ENCODE measurements at regions not wholly inside any gene's neighbourhood (a gene's known extent, or its start where the extent isn't known, plus 50 kb on each side); places are given as distances from the start of the nearest gene placed in this dataset.
"Not testable (repeated sequence)": the region's sequence is repeated elsewhere in the genome, so short reads cannot be mapped to it uniquely, and the experiment has no call there.

GRCh38 chr5:51034222-51034901 lies 348.9 kb upstream of the ISL1 start:
- no peak for DNase-seq

GRCh38 chr5:51039424-51040329 lies 343.6 kb upstream of the ISL1 start:
- DNase-seq = no peak

GRCh38 chr5:51043745-51044144 lies 339.5 kb upstream of the ISL1 start:
- DNase-seq = no peak

DNA sequence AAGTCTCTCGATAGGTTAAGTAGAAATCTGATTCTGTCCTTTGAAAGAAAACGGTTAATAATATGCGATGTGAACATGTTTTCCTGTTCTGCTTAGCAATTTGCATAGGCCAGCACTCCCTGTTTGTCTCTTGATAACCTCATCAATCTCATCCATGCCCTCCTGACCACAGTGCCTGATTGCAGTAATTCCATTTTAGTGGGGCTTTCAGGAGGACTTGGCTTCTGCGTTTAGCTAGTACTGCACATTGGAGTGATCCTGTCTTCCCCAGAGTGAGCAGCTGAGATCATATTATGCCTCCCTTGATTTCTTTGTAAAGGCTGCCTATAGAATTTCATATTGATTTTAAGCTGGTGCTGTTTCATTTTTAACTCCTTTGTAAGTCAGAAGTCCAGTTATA lies 335.9 kb upstream of the ISL1 start:
- no peak for DNase-seq

DNA sequence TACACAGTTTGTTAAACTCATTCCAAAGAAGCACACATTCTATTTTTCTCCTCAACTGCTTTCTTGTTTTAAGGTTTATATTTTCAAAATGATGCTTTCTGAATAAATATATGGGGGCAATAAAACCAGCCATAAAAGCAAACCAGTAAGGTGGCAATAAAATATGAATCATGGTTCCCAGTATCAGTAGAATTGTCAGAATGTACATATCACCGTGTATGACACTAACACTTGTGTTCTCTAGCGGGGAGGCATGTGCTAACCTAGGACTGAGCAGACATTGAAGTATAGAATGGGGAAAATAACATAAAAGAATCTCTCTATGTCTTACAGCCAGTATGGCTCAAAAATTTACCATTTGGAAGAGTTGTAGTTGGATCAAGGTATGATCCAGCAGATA lies 329.9 kb upstream of the ISL1 start:
- DNase-seq = no peak

GRCh38 chr5:51060953-51061352 lies 322.3 kb upstream of the ISL1 start:
- no peak for DNase-seq

GRCh38 chr5:51072937-51073336 lies 310.3 kb upstream of the ISL1 start:
- no peak for DNase-seq

- DNase-seq = no peak
Observed at GRCh38 chr5:51082741-51083140, 300.5 kb upstream of the ISL1 start.

DNA sequence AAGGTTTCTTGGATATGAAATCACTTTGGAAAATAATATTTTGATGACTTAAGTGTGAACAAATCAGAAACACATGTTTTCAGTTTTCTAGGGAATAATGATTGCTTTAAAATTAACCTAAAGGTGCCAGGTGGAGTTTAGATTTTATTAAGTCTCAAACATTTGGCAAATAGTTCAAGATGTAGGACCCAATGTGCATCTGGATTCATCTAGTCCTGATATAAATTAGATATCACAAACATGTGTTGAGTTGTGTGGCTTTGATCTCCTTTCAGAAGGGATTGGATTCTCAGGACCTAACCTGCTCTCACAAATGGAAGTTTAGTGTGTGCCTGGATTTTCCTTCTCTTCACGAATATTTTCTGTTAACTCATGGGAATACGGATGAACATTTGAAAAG lies 291.4 kb upstream of the ISL1 start:
- no peak for DNase-seq

DNA sequence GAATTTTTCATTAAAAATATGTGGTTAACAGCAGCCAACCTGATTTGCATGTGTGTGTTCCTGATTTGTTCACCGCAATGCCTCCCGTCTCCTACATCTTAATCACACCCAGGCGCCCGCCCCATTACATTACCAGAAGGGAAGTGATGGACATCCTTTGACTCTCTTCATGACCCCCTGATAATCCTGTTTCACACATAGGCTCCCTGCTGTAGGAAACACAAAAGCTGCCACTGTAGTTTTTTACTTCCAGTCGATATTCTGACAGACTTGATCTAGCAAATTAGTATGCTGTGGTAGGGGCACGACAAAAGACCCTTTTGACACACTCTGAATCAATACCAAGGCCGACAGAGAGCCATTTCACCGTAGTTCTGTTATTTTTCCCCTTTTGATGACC lies 287.8 kb upstream of the ISL1 start:
- no peak for DNase-seq

DNA sequence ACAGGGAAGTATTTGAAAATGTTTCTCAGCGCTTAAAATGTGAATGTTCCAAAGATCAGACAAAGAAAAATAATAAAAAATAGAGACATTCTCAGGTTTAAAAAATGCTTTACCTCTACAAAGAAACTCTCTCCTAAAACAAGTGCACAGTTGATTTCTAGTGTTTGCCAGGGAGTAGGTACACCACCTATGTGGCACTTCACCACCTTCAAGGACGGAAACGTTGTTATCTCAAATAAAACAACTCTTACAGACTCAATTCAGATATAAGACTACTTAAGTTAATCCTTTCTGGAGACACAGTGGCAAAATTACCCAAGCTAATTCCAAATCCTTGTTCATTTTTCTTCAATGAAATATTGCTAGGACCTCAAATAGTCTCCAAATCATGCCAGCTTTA lies 286.4 kb upstream of the ISL1 start:
- no peak for DNase-seq

DNA sequence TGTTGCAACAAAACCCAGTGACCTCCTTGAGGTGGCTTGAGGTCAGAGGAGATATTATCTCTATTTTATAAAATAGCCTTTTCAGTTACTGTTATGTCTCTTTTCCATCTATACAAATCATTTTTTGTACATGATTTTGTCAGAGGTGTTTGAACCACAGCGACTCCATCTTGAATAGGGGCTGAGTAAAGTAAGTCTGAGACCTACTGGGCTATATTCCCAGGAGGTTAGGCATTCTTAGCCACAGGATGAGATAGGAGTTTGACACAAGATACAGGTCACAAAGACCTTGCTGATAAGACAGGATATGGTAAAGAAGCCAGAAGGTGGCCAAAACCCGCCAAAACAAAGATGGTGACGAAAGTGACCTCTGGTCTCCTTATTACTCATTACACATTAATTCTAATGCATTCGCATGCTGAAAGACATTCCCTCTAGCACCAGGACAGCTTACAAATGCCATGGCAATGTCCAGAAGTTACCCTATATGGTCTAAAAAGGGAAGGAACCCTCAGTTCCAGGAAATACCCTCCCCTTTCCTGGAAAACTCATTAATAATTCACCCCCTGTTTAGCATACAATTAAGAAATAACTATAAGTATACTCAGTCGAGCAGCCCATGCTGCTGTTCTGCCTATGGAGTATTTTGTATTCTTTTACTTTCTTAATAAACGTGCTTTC lies 283.9 kb upstream of the ISL1 start:
- DNase-seq = no peak

DNA sequence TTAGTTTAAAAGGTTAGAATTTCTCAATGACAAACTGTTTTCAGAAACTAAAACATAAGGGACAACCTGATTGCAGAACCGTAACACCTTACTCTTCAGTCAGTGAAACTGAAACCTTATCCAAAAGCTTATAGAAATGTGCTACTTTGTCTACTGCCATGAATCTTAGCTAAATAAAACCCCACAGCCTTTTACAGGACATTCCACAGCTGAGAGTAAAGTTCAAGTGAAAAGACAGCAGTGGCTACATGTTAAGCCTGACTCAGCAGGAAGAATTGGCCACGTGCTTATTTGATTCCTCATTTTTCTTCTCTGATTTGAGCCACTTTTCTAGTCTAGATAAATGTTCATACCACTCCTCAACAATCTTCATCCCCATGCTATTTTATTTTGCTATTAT lies 278.7 kb upstream of the ISL1 start:
- no peak for DNase-seq

DNA sequence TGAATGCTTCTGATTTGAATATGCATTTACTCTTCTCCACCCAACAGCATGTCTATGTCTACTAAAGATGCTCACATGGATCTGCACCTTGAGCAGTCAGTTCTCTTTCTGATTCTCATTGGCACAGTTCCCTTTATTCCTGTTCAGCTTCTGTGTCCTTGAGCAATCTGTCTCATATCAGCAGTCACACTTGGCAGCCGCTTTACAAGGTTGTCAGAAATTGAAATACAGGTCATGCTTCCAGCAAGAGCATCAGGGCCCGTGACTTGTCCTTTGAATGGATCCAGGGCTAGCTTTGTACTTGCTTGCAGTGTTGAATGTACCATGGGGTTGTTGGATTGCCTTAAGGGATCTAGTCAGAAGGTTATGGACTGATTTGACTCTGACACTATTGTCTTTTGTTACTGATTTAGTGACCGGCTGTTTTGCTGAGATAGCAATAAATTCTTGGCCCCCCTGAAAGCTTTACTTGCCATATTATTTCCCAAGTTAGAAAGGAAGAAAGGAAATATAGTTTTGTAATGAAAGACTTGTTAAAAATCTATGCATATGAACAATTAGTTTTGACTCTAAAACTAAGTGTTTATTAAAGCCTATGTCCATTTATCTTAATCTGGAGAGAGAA lies 273.4 kb upstream of the ISL1 start:
- DNase-seq = no peak

GRCh38 chr5:51131266-51131665 lies 252.0 kb upstream of the ISL1 start:
- DNase-seq = no peak

DNA sequence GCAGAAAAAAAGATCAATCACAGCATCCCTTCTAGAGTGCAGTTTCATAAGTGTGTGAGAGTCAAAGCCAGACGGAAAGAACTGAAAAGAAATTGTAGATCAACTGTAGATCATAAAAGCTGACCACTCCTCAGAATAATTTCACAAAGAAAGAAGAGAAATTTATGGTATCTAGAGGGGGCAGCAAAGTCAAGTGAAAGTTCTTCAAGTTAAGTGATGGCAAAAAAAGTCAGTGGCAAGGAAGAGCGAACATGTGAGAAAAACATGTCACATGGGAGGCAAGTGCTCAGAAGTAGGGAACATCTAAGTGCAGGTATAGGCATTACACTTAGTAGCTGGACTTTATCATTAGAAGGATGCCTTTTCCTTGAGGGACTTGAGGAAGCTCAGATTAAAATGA lies 245.1 kb upstream of the ISL1 start:
- DNase-seq = no peak

- no peak for DNase-seq
Observed at GRCh38 chr5:51148437-51148836, 234.8 kb upstream of the ISL1 start.

DNA sequence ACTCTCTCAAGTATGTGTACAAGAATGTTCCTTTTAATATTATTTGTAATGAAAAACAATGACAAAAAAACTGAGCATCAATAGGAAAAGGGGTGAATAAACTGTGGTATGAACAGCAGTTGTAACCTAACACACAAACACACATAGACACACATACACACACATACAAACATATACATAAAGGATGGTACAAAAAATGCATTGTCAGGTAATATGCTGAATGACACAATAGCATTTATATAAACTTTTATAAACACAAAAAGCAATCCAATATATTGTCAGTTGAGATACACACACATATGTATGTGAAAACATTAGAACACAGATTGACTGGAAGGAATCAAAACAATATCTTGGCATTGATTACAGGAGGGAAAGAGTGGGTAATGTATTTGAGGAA lies 227.0 kb upstream of the ISL1 start:
- DNase-seq = no peak

DNA sequence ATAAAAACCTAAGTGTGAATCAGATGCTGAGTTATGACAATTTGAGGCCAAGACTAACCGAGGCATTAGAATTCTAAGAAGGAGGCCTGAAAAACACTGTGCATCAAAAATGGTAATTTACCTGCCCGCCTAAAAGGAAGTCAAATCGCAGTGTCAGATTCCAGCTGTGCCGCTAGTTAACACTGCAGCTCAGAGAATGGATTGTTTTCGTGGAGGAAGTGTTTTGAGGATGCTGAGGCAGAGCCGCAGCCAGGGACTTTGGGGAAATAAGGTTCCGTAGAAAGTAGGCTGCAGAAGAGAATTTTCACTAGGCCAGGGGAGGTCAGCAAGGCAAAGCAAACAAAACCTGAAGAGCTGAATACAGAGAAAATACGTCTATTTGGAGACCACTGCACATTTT lies 226.4 kb upstream of the ISL1 start:
- no peak for DNase-seq

DNA sequence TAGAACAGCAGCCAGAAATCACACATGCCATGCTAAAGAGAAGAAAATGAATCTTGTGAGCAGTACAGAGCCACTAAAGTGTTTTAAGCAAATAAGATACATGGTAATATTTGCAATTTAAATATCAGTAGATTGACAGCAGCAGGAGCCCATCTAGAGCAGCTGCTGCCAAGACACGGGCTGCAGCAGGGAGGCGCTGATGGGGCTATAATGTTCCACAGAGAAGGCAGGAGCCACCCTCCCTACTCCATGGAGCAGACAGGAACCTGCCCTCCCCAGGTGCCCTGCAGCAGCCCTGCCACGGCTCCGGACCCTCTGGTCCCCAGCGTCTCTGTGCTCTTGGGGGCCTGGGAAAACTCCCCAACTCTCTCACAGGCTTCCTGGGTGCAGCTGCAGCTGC lies 224.1 kb upstream of the ISL1 start:
- DNase-seq = no peak

DNA sequence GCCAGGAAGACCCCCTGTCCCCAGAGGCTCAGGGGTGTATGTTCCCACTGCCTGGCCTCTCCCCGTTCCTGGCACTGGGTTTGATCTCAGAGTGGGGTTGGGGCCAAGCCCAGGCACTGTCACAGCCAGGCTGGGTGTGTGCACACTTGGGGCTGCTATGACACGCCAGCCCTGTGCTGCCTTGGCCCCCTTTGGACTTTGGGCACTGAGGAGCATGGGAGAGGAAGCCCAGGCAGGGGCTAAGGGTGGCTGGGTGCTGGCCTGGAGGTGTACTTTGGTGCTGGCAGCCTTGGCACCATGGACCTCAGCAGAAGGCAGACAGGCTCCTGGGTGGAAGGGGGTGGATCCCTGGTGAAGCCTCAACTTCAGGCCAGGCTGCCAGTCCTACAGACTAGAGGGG lies 223.6 kb upstream of the ISL1 start:
- no peak for DNase-seq

DNA sequence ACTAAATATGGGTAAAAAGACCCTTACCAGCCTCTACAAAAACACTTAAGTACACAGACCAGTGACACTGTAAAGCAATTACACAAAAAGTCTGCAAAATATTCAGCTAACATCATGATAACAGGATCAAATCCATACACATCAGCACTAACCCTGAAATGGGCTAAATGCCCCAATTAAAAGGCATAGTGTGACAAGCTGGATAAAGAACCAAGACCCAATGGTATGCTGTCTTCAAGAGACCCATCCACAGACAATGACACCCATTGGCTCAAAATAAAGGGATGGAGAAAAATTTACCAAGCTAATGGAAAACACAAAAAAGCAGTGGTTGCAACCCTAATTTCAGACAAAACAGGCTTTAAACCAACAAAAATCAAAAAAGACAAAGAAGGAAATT lies 221.0 kb upstream of the ISL1 start:
- DNase-seq = no peak

- DNase-seq = not testable (repeated sequence)
Observed at GRCh38 chr5:51165621-51166020, 217.6 kb upstream of the ISL1 start.
